Amygdala (tissue), 56 donors: ENCODE measurements at regions not wholly inside any gene's neighbourhood (a gene's known extent, or its start where the extent isn't known, plus 50 kb on each side); places are given as distances from the start of the nearest gene placed in this dataset.

Experiments
- DNase-seq, 56 donors: peaks; one replicate each; lab custom pipeline; 2025; lab: John Stamatoyannopoulos, UW

DNA sequence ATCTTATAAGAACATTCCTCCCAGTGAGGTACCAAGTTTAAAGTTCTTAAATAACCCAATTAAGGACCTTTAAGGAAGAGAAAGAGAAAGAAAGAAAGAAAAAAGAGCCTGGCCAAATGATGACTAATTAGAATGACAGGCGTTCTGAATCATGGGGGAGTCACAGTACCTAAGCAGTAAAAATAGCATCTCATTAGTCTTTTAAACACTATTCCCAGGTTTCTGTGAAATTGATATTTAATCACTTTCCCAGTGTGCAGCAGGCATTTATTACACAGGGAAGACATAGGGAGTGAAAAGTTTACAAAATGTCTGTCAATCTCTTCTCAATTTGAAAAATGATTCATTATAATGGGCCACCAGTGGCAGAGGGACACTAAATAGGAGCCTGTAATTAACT lies 251.4 kb upstream of the MANEA start:
- no peak for DNase-seq

DNA sequence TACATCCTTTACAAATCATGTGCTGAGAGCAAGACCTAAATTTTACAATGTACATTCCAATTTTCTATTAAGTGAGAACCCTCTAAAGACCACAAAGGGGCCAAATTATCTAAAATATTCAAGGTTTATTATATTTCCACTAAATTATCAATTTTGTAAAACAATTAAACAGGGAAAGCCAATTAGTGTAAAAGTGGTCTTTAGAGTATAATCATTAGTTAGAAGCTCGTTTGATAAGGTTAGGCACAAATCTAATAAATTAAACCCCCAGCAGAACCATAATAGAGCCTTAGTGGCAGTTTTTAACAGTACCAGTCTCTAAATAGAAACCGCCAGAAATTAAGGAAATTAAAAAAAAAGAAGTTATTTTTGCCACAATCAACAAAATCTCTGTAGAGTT lies 249.1 kb upstream of the MANEA start:
- no peak for DNase-seq

- DNase-seq: no peak
These were observed 225.1 kb upstream of the MANEA start for GRCh38 chr6:95352064-95352795.

GRCh38 chr6:95354551-95354950 lies 222.8 kb upstream of the MANEA start:
- no peak for DNase-seq

GRCh38 chr6:95357380-95358020 lies 219.8 kb upstream of the MANEA start:
- no peak for DNase-seq

DNA sequence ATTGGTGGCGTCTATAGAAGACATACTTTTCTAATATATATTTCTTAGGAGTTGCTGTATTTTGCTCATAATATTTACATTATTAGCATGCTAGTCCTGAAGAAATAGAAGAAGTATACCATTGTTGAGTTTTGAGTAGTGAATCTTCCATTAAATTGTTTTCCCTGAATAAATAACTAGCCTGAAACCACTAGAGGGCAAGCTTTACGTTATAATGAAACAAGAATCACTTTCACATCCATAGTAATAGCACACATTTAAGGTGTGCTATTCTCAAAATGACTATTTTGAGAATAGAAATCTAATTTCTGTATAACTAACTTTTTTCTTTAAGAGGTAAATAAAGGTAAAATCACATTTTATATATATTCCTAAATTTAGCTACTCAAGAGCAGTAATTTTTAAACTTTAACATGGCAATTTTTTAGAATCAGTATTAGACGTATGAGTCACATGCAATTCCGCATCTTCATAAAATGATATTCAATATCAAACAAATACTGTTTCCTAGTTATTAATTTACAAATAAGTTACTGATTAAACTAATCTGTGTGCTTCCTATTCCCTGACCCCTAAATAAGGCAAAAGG lies 213.2 kb upstream of the MANEA start:
- DNase-seq: no peak

DNA sequence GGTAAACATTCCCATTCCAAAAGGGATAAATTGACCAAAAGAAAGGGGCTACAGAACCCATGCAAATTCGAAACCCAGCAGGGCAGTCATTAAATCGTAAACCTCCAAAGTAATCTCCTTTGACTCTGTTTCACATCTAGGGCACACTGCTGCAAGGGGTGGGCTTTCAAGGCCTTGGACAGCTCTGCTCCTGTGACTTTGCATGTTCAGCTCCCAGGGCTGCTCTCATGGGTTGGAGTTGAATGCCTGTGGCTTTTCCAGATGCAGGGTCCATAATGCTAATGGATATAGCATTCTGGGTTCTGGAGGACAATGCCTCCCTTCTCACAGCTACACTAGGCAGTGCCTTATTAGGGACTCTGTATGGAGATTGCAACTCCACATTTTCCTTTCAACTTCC lies 211.9 kb upstream of the MANEA start:
- no peak for DNase-seq

- DNase-seq: no peak
These were observed 210.9 kb upstream of the MANEA start for GRCh38 chr6:95366414-95366813.

- DNase-seq: no peak
These were observed 193.5 kb upstream of the MANEA start for GRCh38 chr6:95383878-95384277.

DNA sequence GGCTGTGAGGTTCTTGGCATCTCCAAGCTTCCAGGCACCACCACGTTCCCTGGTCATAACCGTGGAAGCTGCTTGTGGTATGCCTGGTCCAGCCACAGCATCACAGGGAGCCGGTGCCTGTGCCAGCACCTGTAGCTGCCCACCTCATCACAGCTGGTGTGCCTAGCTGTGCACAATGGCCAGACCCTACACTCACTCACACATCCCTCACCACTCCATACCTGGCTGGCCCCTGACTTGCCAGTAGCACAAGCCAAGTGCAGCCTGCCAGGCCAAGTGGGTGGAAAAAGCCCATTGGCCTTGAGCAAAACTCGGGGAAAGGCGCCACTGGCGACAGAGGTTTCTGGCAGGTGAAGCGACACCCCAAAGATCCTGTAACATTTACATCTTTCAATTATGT lies 192.3 kb upstream of the MANEA start:
- no peak for DNase-seq

DNA sequence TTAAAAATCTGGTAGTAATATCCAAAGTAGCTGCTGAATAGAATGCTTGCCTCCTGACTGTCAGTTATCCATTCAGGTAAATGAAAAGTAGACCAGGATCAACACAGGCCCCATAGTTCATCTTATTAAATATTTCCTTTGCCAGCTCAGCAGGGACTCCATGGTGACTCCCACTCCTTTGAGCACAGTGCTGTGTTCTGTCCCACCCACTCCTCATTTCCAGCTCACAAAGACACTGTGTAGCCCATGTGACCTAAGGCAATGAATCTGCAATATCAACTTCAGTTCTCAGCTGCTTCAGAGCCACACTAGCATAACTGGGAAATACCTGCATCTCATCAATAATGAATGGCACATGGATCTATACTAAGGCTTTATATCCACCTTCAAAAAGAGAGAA lies 189.5 kb upstream of the MANEA start:
- peak in 1 of 56 donors; percentile 3 for DNase-seq

DNA sequence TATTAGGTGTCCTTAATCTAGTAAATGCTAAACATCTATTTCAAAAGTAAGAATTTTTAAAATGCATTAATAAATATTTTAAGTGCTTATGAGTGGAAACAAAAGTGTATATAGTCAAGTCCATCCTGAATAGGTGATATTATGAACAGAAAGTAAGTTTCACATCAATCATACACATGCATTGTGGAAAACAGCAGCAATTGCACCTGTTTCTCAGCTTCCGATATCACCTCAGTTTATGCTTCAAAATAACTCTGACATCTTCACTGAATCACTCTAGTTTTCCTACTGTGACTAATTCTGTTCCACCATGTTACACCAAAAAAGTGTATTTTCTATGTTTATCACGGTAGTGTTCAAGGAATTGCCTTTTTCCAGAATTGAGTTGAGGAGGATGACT lies 172.6 kb upstream of the MANEA start:
- no peak for DNase-seq

DNA sequence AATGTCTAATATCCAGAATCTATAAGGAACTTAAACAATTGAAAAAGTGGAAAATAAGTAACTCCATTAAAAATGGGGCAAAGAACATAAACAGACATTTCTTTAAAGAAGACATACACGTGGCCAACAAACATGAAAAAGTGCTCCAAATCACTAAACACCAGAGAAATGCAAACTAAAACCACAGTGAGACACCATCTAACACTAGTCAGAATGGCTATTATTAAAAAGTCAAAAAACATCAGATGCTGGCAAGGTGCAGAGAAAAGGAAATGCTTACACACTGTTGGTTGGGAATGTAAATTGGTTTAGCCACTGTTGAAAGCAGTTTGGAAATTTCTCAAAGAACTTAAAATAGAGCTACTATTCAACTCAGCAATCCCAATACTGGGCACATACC lies 169.2 kb upstream of the MANEA start:
- DNase-seq: no peak

GRCh38 chr6:95410168-95410567 lies 167.2 kb upstream of the MANEA start:
- no peak for DNase-seq

GRCh38 chr6:95413789-95414188 lies 163.5 kb upstream of the MANEA start:
- DNase-seq: no peak

- no peak for DNase-seq
These were observed 159.5 kb upstream of the MANEA start for GRCh38 chr6:95417856-95418255.

GRCh38 chr6:95420792-95421191 lies 156.5 kb upstream of the MANEA start:
- no peak for DNase-seq

DNA sequence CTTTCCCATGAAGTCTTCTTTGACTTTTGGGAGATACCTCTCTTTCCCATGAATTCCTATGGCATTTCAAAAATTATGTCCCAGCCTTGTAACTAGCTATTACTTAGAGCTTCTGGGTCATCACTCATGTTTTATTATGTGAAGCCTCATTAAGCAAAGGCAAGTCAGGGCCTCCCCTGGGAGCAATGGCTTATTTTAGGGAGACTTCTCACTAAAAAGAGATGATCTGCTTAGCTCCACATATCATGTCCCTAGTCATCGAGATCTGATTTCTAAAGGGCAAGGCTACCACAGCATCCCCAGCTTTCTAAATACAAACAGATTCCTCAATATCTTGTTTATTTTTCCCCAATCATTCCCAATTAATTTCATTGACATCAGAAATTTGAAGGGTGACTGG lies 154.0 kb upstream of the MANEA start:
- no peak for DNase-seq

- peak in 11 of 56 donors; percentile 0 to 70 (median 3) for DNase-seq
These were observed 145.6 kb upstream of the MANEA start for GRCh38 chr6:95431637-95432228.

GRCh38 chr6:95439741-95440140 lies 137.6 kb upstream of the MANEA start:
- no peak for DNase-seq

- DNase-seq: no peak
These were observed 129.1 kb upstream of the MANEA start for GRCh38 chr6:95448208-95448607.

- no peak for DNase-seq
These were observed 107.8 kb upstream of the MANEA start for GRCh38 chr6:95469511-95469910.
